ENCODE measurements at regions not wholly inside any gene's neighbourhood (a gene's known extent, or its start where the extent isn't known, plus 50 kb on each side); places are given as distances from the start of the nearest gene placed in this dataset.

DNA sequence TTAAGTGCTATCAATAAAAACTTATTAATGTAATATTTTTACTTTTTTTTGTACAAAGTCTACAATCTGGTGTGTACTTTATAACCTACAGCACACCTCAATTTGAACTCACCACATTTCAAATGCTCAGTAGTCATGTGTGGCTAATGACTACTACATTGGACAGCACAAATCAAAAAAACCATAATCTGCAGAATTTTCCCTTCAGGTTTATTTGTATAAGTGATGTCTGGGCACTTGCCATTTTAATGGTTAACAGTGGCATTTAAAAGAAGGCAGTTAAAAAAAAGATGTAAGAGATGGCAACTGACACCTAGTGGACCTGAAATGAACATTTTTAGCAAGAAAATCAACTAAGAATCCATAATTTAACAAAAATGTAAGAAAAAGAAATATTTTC is 124.6 kb upstream of the NRBF2 start:
- Mint-ChIP-seq H3K36me3 (ENCODE audit: unreplicated experiment) (no peaks in the 10 kb centered on the region), H3K4me1 (ENCODE audit: unreplicated experiment) (no peaks in the 10 kb centered on the region), H3K9me3 (ENCODE audit: unreplicated experiment) (no peaks in the 10 kb centered on the region), H3K4me3 (ENCODE audit: unreplicated experiment) (no peak overlapping the region), H3K27ac (ENCODE audit: unreplicated experiment) (no peak overlapping the region), H3K27me3 (ENCODE audit: unreplicated experiment) (peaks cover 44% of the 10 kb centered on the region)
- no peak for DNase-seq (ENCODE audit: extremely low spot score, unreplicated experiment)
- TF ChIP-seq, protein P1, sequence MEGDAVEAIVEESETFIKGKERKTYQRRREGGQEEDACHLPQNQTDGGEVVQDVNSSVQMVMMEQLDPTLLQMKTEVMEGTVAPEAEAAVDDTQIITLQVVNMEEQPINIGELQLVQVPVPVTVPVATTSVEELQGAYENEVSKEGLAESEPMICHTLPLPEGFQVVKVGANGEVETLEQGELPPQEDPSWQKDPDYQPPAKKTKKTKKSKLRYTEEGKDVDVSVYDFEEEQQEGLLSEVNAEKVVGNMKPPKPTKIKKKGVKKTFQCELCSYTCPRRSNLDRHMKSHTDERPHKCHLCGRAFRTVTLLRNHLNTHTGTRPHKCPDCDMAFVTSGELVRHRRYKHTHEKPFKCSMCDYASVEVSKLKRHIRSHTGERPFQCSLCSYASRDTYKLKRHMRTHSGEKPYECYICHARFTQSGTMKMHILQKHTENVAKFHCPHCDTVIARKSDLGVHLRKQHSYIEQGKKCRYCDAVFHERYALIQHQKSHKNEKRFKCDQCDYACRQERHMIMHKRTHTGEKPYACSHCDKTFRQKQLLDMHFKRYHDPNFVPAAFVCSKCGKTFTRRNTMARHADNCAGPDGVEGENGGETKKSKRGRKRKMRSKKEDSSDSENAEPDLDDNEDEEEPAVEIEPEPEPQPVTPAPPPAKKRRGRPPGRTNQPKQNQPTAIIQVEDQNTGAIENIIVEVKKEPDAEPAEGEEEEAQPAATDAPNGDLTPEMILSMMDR (IDR thresholded peaks at IDR 0.05) = no peak

- Mint-ChIP-seq H3K4me1 (ENCODE audit: unreplicated experiment) (no peaks in the 10 kb centered on the region), H3K36me3 (ENCODE audit: unreplicated experiment) (no peaks in the 10 kb centered on the region), H3K27me3 (ENCODE audit: unreplicated experiment) (peaks cover 36% of the 10 kb centered on the region), H3K9me3 (ENCODE audit: unreplicated experiment) (no peaks in the 10 kb centered on the region), H3K27ac (ENCODE audit: unreplicated experiment) (no peak overlapping the region), H3K4me3 (ENCODE audit: unreplicated experiment) (no peak overlapping the region)
- no peak for DNase-seq (ENCODE audit: extremely low spot score, unreplicated experiment)
- TF ChIP-seq, protein P1 (IDR thresholded peaks at IDR 0.05) = no peak
Measured at GRCh38 chr10:63007112-63007511, 126.0 kb upstream of the NRBF2 start.

GRCh38 chr10:63005246-63005645 is 127.9 kb upstream of the NRBF2 start:
- H3K27ac Mint-ChIP-seq (ENCODE audit: unreplicated experiment) = no peak overlapping the region
- H3K4me1 Mint-ChIP-seq (ENCODE audit: unreplicated experiment) = no peaks in the 10 kb centered on the region
- TF ChIP-seq, protein P1 (IDR thresholded peaks at IDR 0.05) = no peak
- no peaks in the 10 kb centered on the region for H3K36me3 Mint-ChIP-seq (ENCODE audit: unreplicated experiment)
- H3K9me3 Mint-ChIP-seq (ENCODE audit: unreplicated experiment) = no peaks in the 10 kb centered on the region
- peaks cover 44% of the 10 kb centered on the region for H3K27me3 Mint-ChIP-seq (ENCODE audit: unreplicated experiment)
- H3K4me3 Mint-ChIP-seq (ENCODE audit: unreplicated experiment) = no peak overlapping the region
- no peak for DNase-seq (ENCODE audit: extremely low spot score, unreplicated experiment)

- Mint-ChIP-seq H3K9me3 (ENCODE audit: unreplicated experiment) (no peaks in the 10 kb centered on the region), H3K4me1 (ENCODE audit: unreplicated experiment) (no peaks in the 10 kb centered on the region), H3K27ac (ENCODE audit: unreplicated experiment) (no peak overlapping the region), H3K36me3 (ENCODE audit: unreplicated experiment) (no peaks in the 10 kb centered on the region), H3K4me3 (ENCODE audit: unreplicated experiment) (no peak overlapping the region), H3K27me3 (ENCODE audit: unreplicated experiment) (peaks cover 38% of the 10 kb centered on the region)
- TF ChIP-seq, protein P1 (IDR thresholded peaks at IDR 0.05) = peak; percentile 39
- no peak for DNase-seq (ENCODE audit: extremely low spot score, unreplicated experiment)
Measured at GRCh38 chr10:63003816-63004453, 129.2 kb upstream of the NRBF2 start.

DNA sequence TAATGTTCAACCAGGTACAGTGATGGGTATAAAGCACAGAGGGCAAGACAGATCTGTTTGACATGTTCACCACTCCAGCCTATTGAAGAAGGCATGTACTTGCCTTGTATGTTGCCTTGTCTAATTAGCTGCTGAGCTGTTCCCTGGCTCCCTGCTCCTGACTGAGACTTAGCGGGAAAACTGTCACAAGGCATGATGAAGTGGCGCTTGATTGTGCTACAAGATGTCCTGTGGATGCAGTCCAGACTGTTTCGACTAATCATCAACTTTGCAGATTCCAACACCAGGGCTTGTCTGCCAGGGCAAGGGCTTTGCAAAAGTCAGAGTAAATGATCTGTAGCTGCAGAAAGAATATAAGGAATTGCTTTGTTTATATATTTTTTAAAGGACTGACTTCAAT is 136.2 kb upstream of the NRBF2 start:
- DNase-seq (ENCODE audit: extremely low spot score, unreplicated experiment) = no peak
- Mint-ChIP-seq H3K9me3 (ENCODE audit: unreplicated experiment) (no peaks in the 10 kb centered on the region), H3K27me3 (ENCODE audit: unreplicated experiment) (peaks cover 24% of the 10 kb centered on the region)

More for the DNA sequence above, 136.2 kb upstream of the NRBF2 start:
- Mint-ChIP-seq H3K36me3 (ENCODE audit: unreplicated experiment) (no peaks in the 10 kb centered on the region), H3K4me1 (ENCODE audit: unreplicated experiment) (no peaks in the 10 kb centered on the region), H3K4me3 (ENCODE audit: unreplicated experiment) (no peak overlapping the region), H3K27ac (ENCODE audit: unreplicated experiment) (no peak overlapping the region)
- TF ChIP-seq, protein P1 (IDR thresholded peaks at IDR 0.05) = no peak

Measured in osteocyte (in vitro differentiated cells).